ENCODE measurements at regions not wholly inside any gene's neighbourhood (a gene's known extent, or its start where the extent isn't known, plus 50 kb on each side); places are given as distances from the start of the nearest gene placed in this dataset.

DNA sequence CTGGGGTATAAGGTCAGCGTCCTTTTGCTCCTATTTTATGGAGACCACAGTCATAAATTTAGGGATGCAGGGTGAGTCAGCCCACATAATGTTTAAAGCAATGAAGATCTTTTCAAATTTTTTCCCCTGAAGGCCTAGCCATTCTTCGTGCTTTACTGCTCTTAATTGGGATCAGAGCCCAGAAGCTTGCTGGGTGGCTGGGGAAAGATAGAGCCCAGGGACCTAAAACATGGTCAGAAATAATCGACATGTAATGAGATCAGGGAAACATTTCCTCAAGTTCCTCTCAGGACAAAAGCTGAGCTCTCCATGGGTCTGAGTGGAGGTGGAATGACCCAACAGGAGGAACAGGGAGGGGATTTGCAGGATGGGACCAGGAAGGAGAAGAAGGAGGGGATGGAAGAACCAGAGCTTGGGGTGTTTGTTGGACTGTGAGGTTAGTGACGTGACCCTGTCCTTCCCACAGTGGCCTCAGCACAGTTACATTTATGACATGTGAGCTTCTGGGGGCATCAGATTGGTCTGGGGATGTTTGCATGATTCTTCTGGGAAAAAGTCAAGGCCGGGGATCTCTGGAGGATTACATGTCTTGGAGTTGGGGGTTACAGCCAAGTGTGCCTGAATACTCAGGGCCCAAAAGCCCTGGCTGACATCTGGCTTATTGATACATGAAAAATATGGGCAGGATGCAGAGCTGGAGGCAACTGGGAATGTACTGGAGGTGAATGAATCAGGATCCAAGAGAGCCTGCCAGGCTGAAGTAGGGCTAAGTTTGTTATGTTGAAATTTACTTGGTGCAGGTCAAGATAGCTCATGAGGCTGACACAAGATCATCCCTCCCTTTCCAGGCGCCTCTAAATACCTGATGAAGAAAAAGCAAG lies 477.9 kb downstream of the RPS24 start:
- DNase-seq (ENCODE audit: unreplicated experiment): no peak
- no peaks in the 10 kb centered on the region for H3K9me3 Mint-ChIP-seq (ENCODE audit: unreplicated experiment)
- no peaks in the 10 kb centered on the region for H3K36me3 Mint-ChIP-seq (ENCODE audit: insufficient read depth, unreplicated experiment)
- TF ChIP-seq, protein P1, sequence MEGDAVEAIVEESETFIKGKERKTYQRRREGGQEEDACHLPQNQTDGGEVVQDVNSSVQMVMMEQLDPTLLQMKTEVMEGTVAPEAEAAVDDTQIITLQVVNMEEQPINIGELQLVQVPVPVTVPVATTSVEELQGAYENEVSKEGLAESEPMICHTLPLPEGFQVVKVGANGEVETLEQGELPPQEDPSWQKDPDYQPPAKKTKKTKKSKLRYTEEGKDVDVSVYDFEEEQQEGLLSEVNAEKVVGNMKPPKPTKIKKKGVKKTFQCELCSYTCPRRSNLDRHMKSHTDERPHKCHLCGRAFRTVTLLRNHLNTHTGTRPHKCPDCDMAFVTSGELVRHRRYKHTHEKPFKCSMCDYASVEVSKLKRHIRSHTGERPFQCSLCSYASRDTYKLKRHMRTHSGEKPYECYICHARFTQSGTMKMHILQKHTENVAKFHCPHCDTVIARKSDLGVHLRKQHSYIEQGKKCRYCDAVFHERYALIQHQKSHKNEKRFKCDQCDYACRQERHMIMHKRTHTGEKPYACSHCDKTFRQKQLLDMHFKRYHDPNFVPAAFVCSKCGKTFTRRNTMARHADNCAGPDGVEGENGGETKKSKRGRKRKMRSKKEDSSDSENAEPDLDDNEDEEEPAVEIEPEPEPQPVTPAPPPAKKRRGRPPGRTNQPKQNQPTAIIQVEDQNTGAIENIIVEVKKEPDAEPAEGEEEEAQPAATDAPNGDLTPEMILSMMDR (IDR thresholded peaks at IDR 0.05; ENCODE audit: unreplicated experiment): no peak
- intact Hi-C loops (cut with micrococcal nuclease): no loop called here
- peaks cover 6% of the 10 kb centered on the region for H3K4me1 Mint-ChIP-seq (ENCODE audit: insufficient read depth, unreplicated experiment)
- H3K4me3 Mint-ChIP-seq (ENCODE audit: unreplicated experiment): no peak overlapping the region
- BruUV-seq (replicated peaks): no TSS peak
- no peak overlapping the region for H3K27ac Mint-ChIP-seq (ENCODE audit: low read depth, unreplicated experiment)
- peaks cover 42% of the 10 kb centered on the region for H3K27me3 Mint-ChIP-seq (ENCODE audit: insufficient read depth, unreplicated experiment)
- ChIA-PET POLR2A (no interaction called here), CTCF (interaction anchor here (0.8 kb wide), 1 partner anchor 464 kb away, joined by 3 read pairs; no protein-coding TSS in a partner anchor)

- POLR2A ChIA-PET: no interaction called here
- intact Hi-C loops (cut with micrococcal nuclease): no loop called here
- Mint-ChIP-seq H3K36me3 (ENCODE audit: insufficient read depth, unreplicated experiment) (no peaks in the 10 kb centered on the region), H3K27me3 (ENCODE audit: insufficient read depth, unreplicated experiment) (peaks cover 41% of the 10 kb centered on the region), H3K4me1 (ENCODE audit: insufficient read depth, unreplicated experiment) (peaks cover 6% of the 10 kb centered on the region), H3K9me3 (ENCODE audit: unreplicated experiment) (no peaks in the 10 kb centered on the region), H3K4me3 (ENCODE audit: unreplicated experiment) (no peak overlapping the region), H3K27ac (ENCODE audit: low read depth, unreplicated experiment) (no peak overlapping the region)
- BruUV-seq (replicated peaks): no TSS peak
- no peak for DNase-seq (ENCODE audit: unreplicated experiment)
- CTCF ChIA-PET: interaction anchor here (0.8 kb wide), 1 partner anchor 465 kb away, joined by 3 read pairs; no protein-coding TSS in a partner anchor
- TF ChIP-seq, protein P1 (IDR thresholded peaks at IDR 0.05; ENCODE audit: unreplicated experiment): no peak
Measured at GRCh38 chr10:78512205-78512550, 478.5 kb downstream of the RPS24 start.

- no peak overlapping the region for H3K4me3 Mint-ChIP-seq (ENCODE audit: unreplicated experiment)
- H3K27ac Mint-ChIP-seq (ENCODE audit: low read depth, unreplicated experiment): no peak overlapping the region
- BruUV-seq (replicated peaks): no TSS peak
- no peaks in the 10 kb centered on the region for H3K36me3 Mint-ChIP-seq (ENCODE audit: insufficient read depth, unreplicated experiment)
- intact Hi-C loops (cut with micrococcal nuclease): no loop called here
- no peak for DNase-seq (ENCODE audit: unreplicated experiment)
- ChIA-PET CTCF (interaction anchor here (0.6 kb wide), 1 partner anchor 55 kb away, joined by 4 read pairs; no protein-coding TSS in a partner anchor), POLR2A (no interaction called here)
- peaks cover 43% of the 10 kb centered on the region for H3K27me3 Mint-ChIP-seq (ENCODE audit: insufficient read depth, unreplicated experiment)
- no peaks in the 10 kb centered on the region for H3K9me3 Mint-ChIP-seq (ENCODE audit: unreplicated experiment)
- peaks cover 6% of the 10 kb centered on the region for H3K4me1 Mint-ChIP-seq (ENCODE audit: insufficient read depth, unreplicated experiment)
- TF ChIP-seq, protein P1 (IDR thresholded peaks at IDR 0.05; ENCODE audit: unreplicated experiment): no peak
Measured at GRCh38 chr10:78513330-78513729, 479.7 kb downstream of the RPS24 start.

GRCh38 chr10:78513986-78514385 lies 480.3 kb downstream of the RPS24 start:
- ChIA-PET CTCF (no interaction called here), POLR2A (no interaction called here)
- BruUV-seq (replicated peaks): no TSS peak
- Mint-ChIP-seq H3K9me3 (ENCODE audit: unreplicated experiment) (no peaks in the 10 kb centered on the region), H3K27ac (ENCODE audit: low read depth, unreplicated experiment) (no peak overlapping the region), H3K36me3 (ENCODE audit: insufficient read depth, unreplicated experiment) (no peaks in the 10 kb centered on the region), H3K27me3 (ENCODE audit: insufficient read depth, unreplicated experiment) (peaks cover 43% of the 10 kb centered on the region), H3K4me1 (ENCODE audit: insufficient read depth, unreplicated experiment) (peaks cover 6% of the 10 kb centered on the region), H3K4me3 (ENCODE audit: unreplicated experiment) (no peak overlapping the region)
- TF ChIP-seq, protein P1 (IDR thresholded peaks at IDR 0.05; ENCODE audit: unreplicated experiment): no peak
- no peak for DNase-seq (ENCODE audit: unreplicated experiment)
- intact Hi-C loops (cut with micrococcal nuclease): no loop called here

All from MCF 10A (cell line).